MM.1S (cell line): ENCODE measurements at regions not wholly inside any gene's neighbourhood (a gene's known extent, or its start where the extent isn't known, plus 50 kb on each side); places are given as distances from the start of the nearest gene placed in this dataset.

Experiments used
- EZH2 ChIP-seq: fragments of 300-600 bp; sonication (generic); optimal IDR thresholded peaks from 2 replicates; pipeline ENCODE3; 2017; ENCODE audit warnings: low read depth, mild to moderate bottlenecking, antibody characterized with exemption, low read length, mixed read lengths
- TF ChIP-seq, protein P1 (sequence below): fragments of 300-600 bp; sonication (generic); IDR thresholded peaks from 2 replicates; pipeline ENCODE4 v1.5.1; 2016; ENCODE audit warnings: antibody characterized with exemption, low read length, mixed read lengths

DNA sequence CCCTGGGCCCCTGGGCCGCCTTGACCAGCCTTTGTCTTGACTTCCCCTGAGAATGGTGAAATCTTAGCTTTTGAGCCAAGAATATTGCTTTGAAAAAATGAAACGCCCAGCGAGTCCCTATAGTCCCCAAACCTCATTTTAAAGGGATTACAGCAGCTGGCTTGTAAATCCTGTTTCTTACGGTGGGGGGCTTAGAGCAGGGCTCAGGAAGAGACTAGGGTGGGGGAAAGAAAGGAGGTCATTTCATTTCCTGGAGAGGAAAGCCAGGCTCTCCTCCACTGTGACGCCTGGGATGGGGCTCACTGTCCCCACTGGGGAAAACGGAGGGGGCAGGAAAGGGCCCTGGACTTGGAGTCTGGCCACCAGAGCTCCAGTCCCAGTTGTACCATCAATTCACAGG, 72.2 kb upstream of the ALX4 start:
- TF ChIP-seq, protein P1, sequence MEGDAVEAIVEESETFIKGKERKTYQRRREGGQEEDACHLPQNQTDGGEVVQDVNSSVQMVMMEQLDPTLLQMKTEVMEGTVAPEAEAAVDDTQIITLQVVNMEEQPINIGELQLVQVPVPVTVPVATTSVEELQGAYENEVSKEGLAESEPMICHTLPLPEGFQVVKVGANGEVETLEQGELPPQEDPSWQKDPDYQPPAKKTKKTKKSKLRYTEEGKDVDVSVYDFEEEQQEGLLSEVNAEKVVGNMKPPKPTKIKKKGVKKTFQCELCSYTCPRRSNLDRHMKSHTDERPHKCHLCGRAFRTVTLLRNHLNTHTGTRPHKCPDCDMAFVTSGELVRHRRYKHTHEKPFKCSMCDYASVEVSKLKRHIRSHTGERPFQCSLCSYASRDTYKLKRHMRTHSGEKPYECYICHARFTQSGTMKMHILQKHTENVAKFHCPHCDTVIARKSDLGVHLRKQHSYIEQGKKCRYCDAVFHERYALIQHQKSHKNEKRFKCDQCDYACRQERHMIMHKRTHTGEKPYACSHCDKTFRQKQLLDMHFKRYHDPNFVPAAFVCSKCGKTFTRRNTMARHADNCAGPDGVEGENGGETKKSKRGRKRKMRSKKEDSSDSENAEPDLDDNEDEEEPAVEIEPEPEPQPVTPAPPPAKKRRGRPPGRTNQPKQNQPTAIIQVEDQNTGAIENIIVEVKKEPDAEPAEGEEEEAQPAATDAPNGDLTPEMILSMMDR = no peak
- TF ChIP-seq EZH2 = no peak
